ENCODE measurements at regions not wholly inside any gene's neighbourhood (a gene's known extent, or its start where the extent isn't known, plus 50 kb on each side); places are given as distances from the start of the nearest gene placed in this dataset.

GRCh38 chr2:19706332-19706731 lies 195.5 kb downstream of the TTC32 start:
- no peak for DNase-seq (ENCODE audit: low read depth)
- no peak for TF ChIP-seq CTCF (conservative IDR thresholded peaks at IDR 0.05; ENCODE audit: low read depth, low read length)

GRCh38 chr2:19702267-19702666 lies 199.5 kb downstream of the TTC32 start:
- H3K4me3 ChIP-seq (ENCODE audit: low read length), result no peak overlapping the region
- no peak for TF ChIP-seq CTCF (conservative IDR thresholded peaks at IDR 0.05; ENCODE audit: low read depth, low read length)
- DNase-seq (ENCODE audit: low read depth), result no peak

More at GRCh38 chr2:19706332-19706731, 195.5 kb downstream of the TTC32 start:
- no peak overlapping the region for H3K4me3 ChIP-seq (ENCODE audit: low read length)

GRCh38 chr2:19700861-19701585 lies 200.8 kb downstream of the TTC32 start:
- no peak overlapping the region for H3K4me3 ChIP-seq (ENCODE audit: low read length)
- no peak for DNase-seq (ENCODE audit: low read depth)
- no peak for TF ChIP-seq CTCF (conservative IDR thresholded peaks at IDR 0.05; ENCODE audit: low read depth, low read length)

GRCh38 chr2:19697131-19697530 lies 204.7 kb downstream of the TTC32 start:
- H3K4me3 ChIP-seq (ENCODE audit: low read length), result no peak overlapping the region
- no peak for TF ChIP-seq CTCF (conservative IDR thresholded peaks at IDR 0.05; ENCODE audit: low read depth, low read length)
- DNase-seq (ENCODE audit: low read depth), result no peak

GRCh38 chr2:19695706-19696105 lies 206.1 kb downstream of the TTC32 start:
- no peak for TF ChIP-seq CTCF (conservative IDR thresholded peaks at IDR 0.05; ENCODE audit: low read depth, low read length)
- no peak overlapping the region for H3K4me3 ChIP-seq (ENCODE audit: low read length)
- DNase-seq (ENCODE audit: low read depth), result no peak

- TF ChIP-seq CTCF (conservative IDR thresholded peaks at IDR 0.05; ENCODE audit: low read depth, low read length), result no peak
- no peak overlapping the region for H3K4me3 ChIP-seq (ENCODE audit: low read length)
- DNase-seq (ENCODE audit: low read depth), result no peak
Observed at GRCh38 chr2:19691892-19692291, 209.9 kb downstream of the TTC32 start.

- no peak for TF ChIP-seq CTCF (conservative IDR thresholded peaks at IDR 0.05; ENCODE audit: low read depth, low read length)
- H3K4me3 ChIP-seq (ENCODE audit: low read length), result no peak overlapping the region
Observed at GRCh38 chr2:19690429-19690828, 211.4 kb downstream of the TTC32 start.

More at GRCh38 chr2:19690429-19690828, 211.4 kb downstream of the TTC32 start:
- DNase-seq (ENCODE audit: low read depth), result no peak

Data from retinal pigment epithelial cell (primary cell).